Common myeloid progenitor, CD34-positive (primary cell): ENCODE measurements at regions not wholly inside any gene's neighbourhood (a gene's known extent, or its start where the extent isn't known, plus 50 kb on each side); places are given as distances from the start of the nearest gene placed in this dataset.

ENCODE experiments used
- CTCF ChIA-PET: fragments of 350-600 bp; sonication (Branson Sonifier 250); formaldehyde crosslinking; loops from one replicate; lab custom pipeline; 2021; ENCODE audit warnings: antibody characterized with exemption; lab: Charles Lee
- POLR2A ChIA-PET: fragments of 350-600 bp; sonication (Branson Sonifier 250); formaldehyde crosslinking; loops from one replicate; lab custom pipeline; 2021; ENCODE audit warnings: antibody characterized with exemption; lab: Charles Lee
- DNase-seq, 3 donors: peaks; one replicate each; pipeline versions ENCODE4 v3.0.0 to v3.0.0-alpha.2; 2013
- H3K27ac ChIP-seq, 2 experiments: 1 replicate in 1 of 2; 2 replicates in 1 of 2; pipeline ENCODE4 v1.7.0; 2013; ENCODE audit warnings: inconsistent platforms in 2 of 2, low read length in 2 of 2, mild to moderate bottlenecking in 2 of 2, low read depth in 1 of 2, moderate library complexity in 1 of 2; ENCODE audit not compliant: severe bottlenecking in 2 of 2, insufficient read depth in 1 of 2, poor library complexity in 1 of 2
- H3K27me3 ChIP-seq, 5 experiments: replicated peaks in 2 of 5; 1 replicate in 3 of 5; 2 replicates in 2 of 5; pipeline versions ENCODE4 v1.6.1 to v1.7.0; 2013; ENCODE audit warnings: low read length in 4 of 5, mild to moderate bottlenecking in 2 of 5, moderate library complexity in 2 of 5, inconsistent platforms in 1 of 5; ENCODE audit not compliant: insufficient read depth in 5 of 5, control insufficient read depth in 4 of 5
- H3K36me3 ChIP-seq, 4 experiments: 1 replicate in 2 of 4; 2 replicates in 2 of 4; pipeline versions ENCODE4 v1.6.1 to v1.7.0; 2013; ENCODE audit warnings: low read length in 3 of 4, control low read depth in 1 of 4, mild to moderate bottlenecking in 1 of 4; ENCODE audit not compliant: control insufficient read depth in 4 of 4, insufficient read depth in 4 of 4
- H3K4me1 ChIP-seq, 4 experiments: 1 replicate in 3 of 4; 2 replicates in 1 of 4; pipeline versions ENCODE4 v1.6.1 to v1.7.1; 2013; ENCODE audit warnings: low read length in 3 of 4, mild to moderate bottlenecking in 3 of 4, control low read depth in 1 of 4, inconsistent platforms in 1 of 4, moderate library complexity in 1 of 4; ENCODE audit not compliant: control insufficient read depth in 4 of 4, insufficient read depth in 4 of 4; ENCODE audit errors: control extremely low read depth in 1 of 4
- H3K4me3 ChIP-seq, 7 experiments: 1 replicate in 4 of 7; 2 replicates in 3 of 7; pipeline versions ENCODE4 v1.5.1 to v1.7.0; 2013; ENCODE audit warnings: mild to moderate bottlenecking in 7 of 7, low read length in 6 of 7, moderate library complexity in 6 of 7, inconsistent platforms in 2 of 7, low read depth in 2 of 7, control low read depth in 1 of 7; ENCODE audit not compliant: insufficient read depth in 4 of 7, control insufficient read depth in 1 of 7; ENCODE audit errors: extremely low read depth in 1 of 7
- H3K9me3 ChIP-seq, 5 experiments: 1 replicate in 4 of 5; 2 replicates in 1 of 5; pipeline versions ENCODE4 v1.6.1 to v1.7.1; 2013; ENCODE audit warnings: low read length in 4 of 5, mild to moderate bottlenecking in 2 of 5, inconsistent platforms in 1 of 5, low read depth in 1 of 5, moderate library complexity in 1 of 5; ENCODE audit not compliant: control insufficient read depth in 4 of 5, insufficient read depth in 2 of 5; ENCODE audit errors: control extremely low read depth in 1 of 5
- WGBS: methylation state at CpG from one replicate; pipeline ENCODE4 v1.1.5; 2013; ENCODE audit not compliant: insufficient coverage; 5-methylcytosine and 5-hydroxymethylcytosine counted together

GRCh38 chr2:5834501-5834900 lies 142.3 kb downstream of the SOX11 start:
- CTCF ChIA-PET, result no interaction called here
- no peak overlapping the region for H3K4me3 ChIP-seq
- WGBS, result no CpG with 5 or more reads among the region's 4 CpGs
- H3K27me3 ChIP-seq, result no peaks in the 10 kb centered on the region
- no peaks in the 10 kb centered on the region for H3K36me3 ChIP-seq
- no peaks in the 10 kb centered on the region for H3K4me1 ChIP-seq
- POLR2A ChIA-PET, result no interaction called here
- no peak for DNase-seq
- H3K27ac ChIP-seq, result no peak overlapping the region
- H3K9me3 ChIP-seq, result no peaks in the 10 kb centered on the region

DNA sequence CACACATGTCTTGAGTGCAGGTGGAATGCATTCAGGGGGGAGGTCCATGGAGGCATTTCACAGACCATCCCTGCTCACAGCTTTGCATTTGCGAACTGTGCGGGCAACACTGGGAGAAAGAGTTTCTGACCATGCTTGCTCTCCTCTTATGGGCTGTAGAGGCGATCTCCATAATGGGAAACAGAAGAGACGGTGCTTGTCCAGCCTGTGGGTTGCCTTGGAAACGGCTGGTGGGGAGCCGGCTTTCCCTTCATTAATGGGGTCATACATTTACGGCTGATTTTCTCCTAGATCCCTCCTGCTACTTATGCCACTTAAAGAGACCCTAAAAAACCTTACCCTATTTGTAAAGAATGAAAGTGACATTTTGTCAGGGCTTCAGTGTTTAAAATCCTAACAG lies 147.4 kb downstream of the SOX11 start:
- Histone ChIP-seq H3K4me3 (no peak overlapping the region), H3K27ac (no peak overlapping the region), H3K36me3 (no peaks in the 10 kb centered on the region), H3K27me3 (peaks cover 0 to 2% (median 0%) of the 10 kb centered on the region in 5 experiments), H3K9me3 (no peaks in the 10 kb centered on the region), H3K4me1 (no peaks in the 10 kb centered on the region)
- ChIA-PET POLR2A (no interaction called here), CTCF (no interaction called here)
- no peak for DNase-seq
- 87% methylated on average over 3 of the region's 7 CpGs for WGBS

- Histone ChIP-seq H3K36me3 (no peaks in the 10 kb centered on the region), H3K27ac (no peak overlapping the region), H3K27me3 (peaks cover 0 to 3% (median 0%) of the 10 kb centered on the region in 5 experiments), H3K9me3 (no peaks in the 10 kb centered on the region), H3K4me3 (no peak overlapping the region), H3K4me1 (no peaks in the 10 kb centered on the region)
- WGBS, result 100% methylated on average over 1 of the region's 2 CpGs
- no peak for DNase-seq
- ChIA-PET POLR2A (no interaction called here), CTCF (no interaction called here)
Observed at GRCh38 chr2:5841126-5841525, 148.9 kb downstream of the SOX11 start.

GRCh38 chr2:5842326-5842725 lies 150.1 kb downstream of the SOX11 start:
- Histone ChIP-seq H3K9me3 (no peaks in the 10 kb centered on the region), H3K36me3 (no peaks in the 10 kb centered on the region), H3K4me1 (no peaks in the 10 kb centered on the region), H3K4me3 (no peak overlapping the region), H3K27ac (no peak overlapping the region), H3K27me3 (peaks cover 0 to 3% (median 0%) of the 10 kb centered on the region in 5 experiments)
- ChIA-PET CTCF (no interaction called here), POLR2A (no interaction called here)
- WGBS, result 97% methylated on average over 10 of the region's 14 CpGs
- DNase-seq, result no peak

DNA sequence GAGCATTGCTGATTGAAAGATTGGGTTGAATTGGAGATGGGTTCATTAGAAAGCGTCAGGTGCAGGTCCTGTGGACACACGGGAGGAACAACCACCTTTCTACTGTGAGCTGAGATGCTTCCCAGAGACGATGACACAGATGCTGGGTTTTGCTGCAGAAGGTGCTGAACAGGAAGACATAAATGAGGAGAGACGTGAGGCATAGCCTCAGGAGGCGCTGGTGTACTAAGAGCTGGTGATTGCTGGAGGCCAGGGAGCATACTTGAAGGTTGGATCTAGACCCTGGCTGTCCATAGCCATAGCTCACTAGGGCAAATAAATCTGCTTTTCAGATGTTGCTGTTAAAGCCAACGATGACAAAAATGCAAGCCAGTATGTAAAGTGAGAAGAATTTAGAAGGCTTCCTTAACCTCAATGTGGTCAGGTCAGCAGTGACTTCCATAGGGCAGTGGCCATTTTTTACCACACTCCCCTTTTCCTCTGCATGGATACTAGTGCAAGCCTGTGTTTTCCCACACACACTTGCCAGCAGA lies 153.7 kb downstream of the SOX11 start:
- 75% methylated on average over 6 of the region's 6 CpGs for WGBS
- no peaks in the 10 kb centered on the region for H3K4me1 ChIP-seq
- H3K9me3 ChIP-seq, result no peaks in the 10 kb centered on the region
- no peak overlapping the region for H3K27ac ChIP-seq
- DNase-seq, result no peak
- ChIA-PET POLR2A (no interaction called here), CTCF (no interaction called here)
- H3K36me3 ChIP-seq, result no peaks in the 10 kb centered on the region
- H3K27me3 ChIP-seq, result peaks cover 0 to 3% (median 0%) of the 10 kb centered on the region in 5 experiments
- no peak overlapping the region for H3K4me3 ChIP-seq

DNA sequence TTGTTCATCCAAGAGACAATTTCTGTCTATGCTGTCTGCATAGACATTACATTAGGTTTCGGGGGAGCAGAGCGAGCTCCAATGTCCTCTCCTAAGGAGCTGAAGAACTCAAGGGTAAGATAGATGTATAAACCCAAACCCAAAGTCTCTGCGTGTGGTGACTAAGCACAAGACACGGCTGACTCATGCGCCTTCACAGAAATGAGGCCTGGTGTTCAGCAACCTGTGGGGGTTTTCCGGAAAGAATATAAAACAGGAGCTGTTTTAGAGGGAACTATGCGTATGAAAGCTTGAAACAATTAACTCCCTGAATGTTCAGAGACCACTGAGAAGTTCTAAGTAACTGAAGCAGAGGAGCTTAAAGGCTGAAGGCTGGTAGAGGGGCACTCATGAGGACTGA lies 154.7 kb downstream of the SOX11 start:
- no peak overlapping the region for H3K4me3 ChIP-seq
- H3K27ac ChIP-seq, result no peak overlapping the region
- POLR2A ChIA-PET, result no interaction called here
- H3K36me3 ChIP-seq, result no peaks in the 10 kb centered on the region
- CTCF ChIA-PET, result no interaction called here
- DNase-seq, result no peak
- H3K4me1 ChIP-seq, result no peaks in the 10 kb centered on the region
- 98% methylated on average over 6 of the region's 7 CpGs for WGBS
- H3K27me3 ChIP-seq, result peaks cover 0 to 3% (median 0%) of the 10 kb centered on the region in 5 experiments
- no peaks in the 10 kb centered on the region for H3K9me3 ChIP-seq

DNA sequence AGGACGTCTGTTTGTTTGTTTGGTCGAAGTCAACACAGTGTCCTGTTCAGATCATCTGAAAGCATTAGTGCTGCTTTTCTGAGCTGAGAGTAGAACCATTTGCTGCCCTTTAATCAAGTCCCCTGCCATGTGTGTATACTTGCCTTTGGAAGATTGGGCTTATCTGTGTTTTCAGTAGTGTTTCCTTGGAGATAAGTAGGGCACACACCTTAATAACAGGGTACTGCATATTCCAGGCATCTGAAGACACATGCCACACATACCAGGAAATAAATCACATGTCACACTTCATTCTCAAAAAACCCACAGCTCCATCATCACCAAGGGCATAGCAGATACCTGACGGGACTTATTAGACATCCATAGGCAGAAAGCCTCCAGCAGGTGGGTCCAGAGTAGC lies 157.4 kb downstream of the SOX11 start:
- Histone ChIP-seq H3K36me3 (no peaks in the 10 kb centered on the region), H3K4me3 (no peak overlapping the region), H3K27ac (no peak overlapping the region), H3K9me3 (no peaks in the 10 kb centered on the region), H3K4me1 (no peaks in the 10 kb centered on the region), H3K27me3 (peaks cover 0 to 1% (median 0%) of the 10 kb centered on the region in 5 experiments)
- ChIA-PET POLR2A (no interaction called here), CTCF (interaction anchor here (0.6 kb wide), 1 partner anchor 13 kb away, joined by 3 read pairs; no protein-coding TSS in a partner anchor)
- DNase-seq, result no peak
- WGBS, result 75% methylated on average over 3 of the region's 3 CpGs
